ENCODE measurements at regions not wholly inside any gene's neighbourhood (a gene's known extent, or its start where the extent isn't known, plus 50 kb on each side); places are given as distances from the start of the nearest gene placed in this dataset.
"Not testable (repeated sequence)": the region's sequence is repeated elsewhere in the genome, so short reads cannot be mapped to it uniquely, and the experiment has no call there.

- no peak for DNase-seq (ENCODE audit: low spot score)
Observed at GRCh38 chr1:199221371-199222150, 582.7 kb downstream of the PTPRC start.

- no peak for DNase-seq (ENCODE audit: low spot score)
Observed at GRCh38 chr1:199223936-199224335, 585.1 kb downstream of the PTPRC start.

GRCh38 chr1:199226163-199226562 is 587.3 kb downstream of the PTPRC start:
- DNase-seq (ENCODE audit: low spot score): peak; percentile 71

GRCh38 chr1:199242147-199242546 is 603.3 kb downstream of the PTPRC start:
- DNase-seq (ENCODE audit: low spot score): no peak

- no peak for DNase-seq (ENCODE audit: low spot score)
Observed at GRCh38 chr1:199242601-199243000, 603.8 kb downstream of the PTPRC start.

GRCh38 chr1:199243423-199244061 is 604.7 kb downstream of the PTPRC start:
- DNase-seq (ENCODE audit: low spot score): peak; percentile 30

- no peak for DNase-seq (ENCODE audit: low spot score)
Observed at GRCh38 chr1:199245946-199246345, 607.1 kb downstream of the PTPRC start.

- no peak for DNase-seq (ENCODE audit: low spot score)
Observed at GRCh38 chr1:199246716-199247115, 607.9 kb downstream of the PTPRC start.

- DNase-seq (ENCODE audit: low spot score): no peak
Observed at GRCh38 chr1:199247891-199248290, 609.1 kb downstream of the PTPRC start.

- DNase-seq (ENCODE audit: low spot score): not testable (repeated sequence)
Observed at GRCh38 chr1:199254040-199254439, 615.2 kb downstream of the PTPRC start.

GRCh38 chr1:199261328-199261727 is 622.5 kb downstream of the PTPRC start:
- no peak for DNase-seq (ENCODE audit: low spot score)

- no peak for DNase-seq (ENCODE audit: low spot score)
Observed at GRCh38 chr1:199264283-199264682, 625.4 kb downstream of the PTPRC start.

GRCh38 chr1:199264911-199265310 is 626.1 kb downstream of the PTPRC start:
- DNase-seq (ENCODE audit: low spot score): no peak

GRCh38 chr1:199265319-199265718 is 626.5 kb downstream of the PTPRC start:
- no peak for DNase-seq (ENCODE audit: low spot score)

- DNase-seq (ENCODE audit: low spot score): no peak
Observed at GRCh38 chr1:199269241-199269640, 630.4 kb downstream of the PTPRC start.

GRCh38 chr1:199272139-199272544 is 633.3 kb downstream of the PTPRC start:
- DNase-seq (ENCODE audit: low spot score): no peak

- DNase-seq (ENCODE audit: low spot score): peak; percentile 99
Observed at GRCh38 chr1:199272628-199273086, 633.8 kb downstream of the PTPRC start.

- no peak for DNase-seq (ENCODE audit: low spot score)
Observed at GRCh38 chr1:199273837-199274379, 635.1 kb downstream of the PTPRC start.

GRCh38 chr1:199279067-199279466 is 640.2 kb downstream of the PTPRC start:
- no peak for DNase-seq (ENCODE audit: low spot score)

- DNase-seq (ENCODE audit: low spot score): no peak
Observed at GRCh38 chr1:199279872-199280645, 641.2 kb downstream of the PTPRC start.

GRCh38 chr1:199282751-199283305 is 644.0 kb downstream of the PTPRC start:
- no peak for DNase-seq (ENCODE audit: low spot score)

- DNase-seq (ENCODE audit: low spot score): no peak
Observed at GRCh38 chr1:199283794-199284193, 645.0 kb downstream of the PTPRC start.

Data from kidney capillary endothelial cell (primary cell).